Upper lobe of left lung (tissue), 4 donors: ENCODE measurements at regions not wholly inside any gene's neighbourhood (a gene's known extent, or its start where the extent isn't known, plus 50 kb on each side); places are given as distances from the start of the nearest gene placed in this dataset.

Experiments used
- POLR2A ChIP-seq, 4 donors: fragments of 450-650 bp; IDR thresholded peaks; one replicate each; pipeline ENCODE4 v1.5.1; 2016 to 2017; ENCODE audit warnings: antibody characterized with exemption in 4 of 4, mild to moderate bottlenecking in 2 of 4
- POLR2AphosphoS5 ChIP-seq, 2 donors: sonication (generic); formaldehyde crosslinking; IDR thresholded peaks; one replicate each; pipeline ENCODE4 v1.5.1; 2017; ENCODE audit warnings: antibody characterized with exemption in 2 of 2

DNA sequence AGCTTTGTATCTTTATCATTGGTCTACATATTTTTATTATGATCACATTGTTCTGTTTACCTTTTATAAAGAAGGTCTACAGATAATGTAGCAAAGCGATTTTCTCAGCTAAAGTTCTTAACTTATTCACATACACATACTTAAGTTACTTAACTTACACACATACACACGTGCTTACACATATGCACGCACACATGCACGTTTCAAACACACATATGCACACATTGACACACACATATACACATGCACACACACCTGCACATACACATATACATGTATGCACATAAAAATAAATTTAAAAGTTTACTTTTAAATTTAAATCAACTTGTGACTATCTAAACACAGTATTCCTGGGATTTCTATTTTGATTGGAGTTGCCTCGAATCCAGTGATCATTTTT is 1204.5 kb upstream of the SLC39A10 start:
- no peak for TF ChIP-seq POLR2A (IDR thresholded peaks at IDR 0.05)
- no peak for TF ChIP-seq POLR2AphosphoS5 (IDR thresholded peaks at IDR 0.05)
